Vagina (tissue), 2 donors: ENCODE measurements at regions not wholly inside any gene's neighbourhood (a gene's known extent, or its start where the extent isn't known, plus 50 kb on each side); places are given as distances from the start of the nearest gene placed in this dataset.

Source experiments
- DNase-seq, 2 donors: peaks; one replicate each; pipeline ENCODE4 v3.0.0-alpha.2; 2017; ENCODE audit errors: extremely low spot score in 2 of 2
- H3K27ac ChIP-seq: fragments of 200-600 bp; sonication (generic); one replicate; pipeline ENCODE4 v1.5.1; 2019
- H3K27me3 ChIP-seq: fragments of 200-600 bp; sonication (generic); one replicate; pipeline ENCODE4 v1.5.1; 2019
- H3K36me3 ChIP-seq, 2 donors: fragments of 200-600 bp; sonication (generic); one replicate each; pipeline ENCODE4 v1.5.1; 2017 to 2019
- H3K4me1 ChIP-seq: fragments of 200-600 bp; sonication (generic); one replicate; pipeline ENCODE4 v1.5.1; 2019
- H3K4me3 ChIP-seq, 2 donors: fragments of 200-600 bp; sonication (generic); 1 replicate in 1 of 2; 2 replicates in 1 of 2; pipeline ENCODE4 v1.5.1; 2016 to 2019
- H3K9me3 ChIP-seq: fragments of 200-600 bp; sonication (generic); one replicate; pipeline ENCODE4 v1.5.1; 2019
- POLR2A ChIP-seq, 2 donors: fragments of 450-650 bp; IDR thresholded peaks; one replicate each; pipeline ENCODE4 v1.6.1; 2017; ENCODE audit warnings: antibody characterized with exemption in 2 of 2, mild to moderate bottlenecking in 2 of 2, moderate library complexity in 2 of 2
- POLR2AphosphoS5 ChIP-seq, 2 donors: sonication (generic); formaldehyde crosslinking; IDR thresholded peaks; one replicate each; pipeline ENCODE4 v1.9.0; 2017; ENCODE audit warnings: antibody characterized with exemption in 2 of 2, mild to moderate bottlenecking in 2 of 2, low read depth in 1 of 2; ENCODE audit not compliant: insufficient read depth in 1 of 2
- intact Hi-C: fragments of 100-400 bp; cut with DNase I; formaldehyde crosslinking; loops from one replicate; pipeline ENCODE4 v1.15.1; 2023
- TF ChIP-seq, protein P1 (sequence below), 3 experiments: fragments of 450-650 bp in 2 of 3; fragments of 200-600 bp in 1 of 3; sonication (generic) in 1 of 3; IDR thresholded peaks; one replicate each; pipeline ENCODE4 v1.5.1; 2017 to 2019; ENCODE audit warnings: antibody characterized with exemption in 3 of 3, mild to moderate bottlenecking in 2 of 3, moderate library complexity in 2 of 3

DNA sequence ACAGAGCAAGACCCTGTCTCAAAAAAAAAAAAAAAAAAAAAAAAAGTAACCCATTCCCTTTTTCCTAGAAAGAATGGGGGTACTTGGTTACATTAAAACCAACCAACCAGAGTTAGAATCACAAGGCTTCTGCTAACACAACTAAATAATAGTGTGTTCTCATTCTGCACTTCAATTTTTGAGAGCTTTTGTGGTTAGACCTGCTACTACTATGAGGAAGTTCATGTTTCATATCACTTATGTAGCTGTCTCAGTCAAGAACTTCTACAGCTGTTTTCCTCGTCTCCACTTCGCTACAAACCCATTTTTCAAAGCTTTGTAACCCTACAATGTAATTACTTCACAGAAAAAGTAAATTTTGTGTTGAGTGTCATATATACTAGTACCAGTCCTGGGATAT lies 58.3 kb downstream of the PDHA2 start:
- no peak overlapping the region for H3K27ac ChIP-seq
- no peaks in the 10 kb centered on the region for H3K9me3 ChIP-seq
- TF ChIP-seq, protein P1, sequence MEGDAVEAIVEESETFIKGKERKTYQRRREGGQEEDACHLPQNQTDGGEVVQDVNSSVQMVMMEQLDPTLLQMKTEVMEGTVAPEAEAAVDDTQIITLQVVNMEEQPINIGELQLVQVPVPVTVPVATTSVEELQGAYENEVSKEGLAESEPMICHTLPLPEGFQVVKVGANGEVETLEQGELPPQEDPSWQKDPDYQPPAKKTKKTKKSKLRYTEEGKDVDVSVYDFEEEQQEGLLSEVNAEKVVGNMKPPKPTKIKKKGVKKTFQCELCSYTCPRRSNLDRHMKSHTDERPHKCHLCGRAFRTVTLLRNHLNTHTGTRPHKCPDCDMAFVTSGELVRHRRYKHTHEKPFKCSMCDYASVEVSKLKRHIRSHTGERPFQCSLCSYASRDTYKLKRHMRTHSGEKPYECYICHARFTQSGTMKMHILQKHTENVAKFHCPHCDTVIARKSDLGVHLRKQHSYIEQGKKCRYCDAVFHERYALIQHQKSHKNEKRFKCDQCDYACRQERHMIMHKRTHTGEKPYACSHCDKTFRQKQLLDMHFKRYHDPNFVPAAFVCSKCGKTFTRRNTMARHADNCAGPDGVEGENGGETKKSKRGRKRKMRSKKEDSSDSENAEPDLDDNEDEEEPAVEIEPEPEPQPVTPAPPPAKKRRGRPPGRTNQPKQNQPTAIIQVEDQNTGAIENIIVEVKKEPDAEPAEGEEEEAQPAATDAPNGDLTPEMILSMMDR (IDR thresholded peaks at IDR 0.05) = no peak
- TF ChIP-seq POLR2A (IDR thresholded peaks at IDR 0.05) (no peak), POLR2AphosphoS5 (IDR thresholded peaks at IDR 0.05; ENCODE audit: insufficient read depth in 1 of 2, low read depth in 1 of 2) (no peak)
- H3K4me3 ChIP-seq = no peak overlapping the region
- H3K36me3 ChIP-seq = no peaks in the 10 kb centered on the region
- no peaks in the 10 kb centered on the region for H3K27me3 ChIP-seq
- intact Hi-C loops = no loop called here
- H3K4me1 ChIP-seq = no peaks in the 10 kb centered on the region
- no peak for DNase-seq

DNA sequence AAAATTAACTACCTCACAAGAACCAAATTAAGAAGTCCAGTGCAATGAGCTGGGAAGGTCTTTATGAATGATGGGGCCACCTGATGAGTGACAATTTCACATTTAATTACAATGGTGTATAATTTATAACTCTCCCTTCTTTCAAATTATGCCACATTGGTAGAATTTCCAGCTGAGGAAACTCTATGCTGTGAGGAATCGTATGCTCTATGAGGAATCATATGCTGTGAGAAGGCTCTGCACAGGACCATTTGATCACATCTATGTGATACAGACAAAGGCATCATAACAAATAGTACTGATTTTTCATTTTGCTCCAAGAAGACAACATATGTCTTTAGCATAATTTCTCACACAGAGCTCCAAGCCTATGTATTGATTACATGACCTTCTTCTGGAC lies 69.3 kb downstream of the PDHA2 start:
- intact Hi-C loops = no loop called here
- H3K27me3 ChIP-seq = no peaks in the 10 kb centered on the region
- TF ChIP-seq POLR2AphosphoS5 (IDR thresholded peaks at IDR 0.05; ENCODE audit: insufficient read depth in 1 of 2, low read depth in 1 of 2) (no peak), POLR2A (IDR thresholded peaks at IDR 0.05) (no peak)
- TF ChIP-seq, protein P1 (IDR thresholded peaks at IDR 0.05) = no peak
- H3K4me3 ChIP-seq = no peak overlapping the region
- no peak overlapping the region for H3K27ac ChIP-seq
- no peaks in the 10 kb centered on the region for H3K36me3 ChIP-seq
- H3K4me1 ChIP-seq = no peaks in the 10 kb centered on the region
- DNase-seq = no peak
- no peaks in the 10 kb centered on the region for H3K9me3 ChIP-seq

DNA sequence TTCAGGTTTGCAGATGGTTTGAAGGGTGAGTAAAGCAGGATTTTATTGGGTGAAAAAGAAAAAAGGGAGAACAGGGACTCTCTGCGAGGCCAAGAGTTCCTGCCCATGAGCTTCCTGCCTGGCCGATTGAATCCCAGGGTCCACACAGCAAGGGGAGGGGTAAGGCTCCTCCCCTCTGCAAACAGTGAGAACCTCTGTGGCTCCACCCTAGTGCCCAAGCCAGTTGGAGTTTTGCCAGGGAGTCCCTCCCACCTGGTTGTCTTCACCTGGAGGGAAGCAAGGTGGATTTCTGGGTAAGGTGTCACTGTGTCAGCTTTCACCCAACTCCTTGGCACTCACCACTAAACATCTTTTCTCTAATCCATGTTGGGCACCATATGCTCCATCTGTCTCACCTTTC lies 70.9 kb downstream of the PDHA2 start:
- no peaks in the 10 kb centered on the region for H3K9me3 ChIP-seq
- no peaks in the 10 kb centered on the region for H3K4me1 ChIP-seq
- intact Hi-C loops = no loop called here
- no peaks in the 10 kb centered on the region for H3K36me3 ChIP-seq
- H3K4me3 ChIP-seq = no peak overlapping the region
- no peak for TF ChIP-seq POLR2AphosphoS5 (IDR thresholded peaks at IDR 0.05; ENCODE audit: insufficient read depth in 1 of 2, low read depth in 1 of 2)
- TF ChIP-seq, protein P1 (IDR thresholded peaks at IDR 0.05) = no peak
- no peak overlapping the region for H3K27ac ChIP-seq
- H3K27me3 ChIP-seq = no peaks in the 10 kb centered on the region
- no peak for DNase-seq

DNA sequence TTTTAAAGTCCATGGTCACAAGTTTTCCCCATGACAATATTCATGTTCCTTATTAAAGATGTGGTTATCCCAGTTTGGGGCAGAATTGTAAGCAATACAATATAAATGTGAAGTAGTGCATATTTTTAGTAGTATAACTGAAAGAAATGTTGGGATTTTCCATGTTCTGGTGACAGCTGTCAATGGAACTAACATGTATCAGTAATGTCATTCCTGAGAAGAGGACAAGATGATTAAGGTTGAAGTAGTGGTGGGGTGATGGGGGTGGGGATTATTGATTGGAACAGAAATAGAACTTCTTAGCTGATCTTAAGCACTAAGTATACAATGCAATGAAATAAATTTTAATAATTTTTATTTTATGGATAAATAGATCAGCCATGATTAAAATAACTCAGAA lies 81.6 kb downstream of the PDHA2 start:
- intact Hi-C loops = no loop called here
- Histone ChIP-seq H3K9me3 (no peaks in the 10 kb centered on the region), H3K36me3 (no peaks in the 10 kb centered on the region), H3K4me3 (no peak overlapping the region), H3K4me1 (no peaks in the 10 kb centered on the region), H3K27ac (no peak overlapping the region), H3K27me3 (no peaks in the 10 kb centered on the region)
- DNase-seq = no peak
- TF ChIP-seq POLR2AphosphoS5 (IDR thresholded peaks at IDR 0.05; ENCODE audit: insufficient read depth in 1 of 2, low read depth in 1 of 2) = no peak
- TF ChIP-seq POLR2A (IDR thresholded peaks at IDR 0.05) = no peak
- TF ChIP-seq, protein P1 (IDR thresholded peaks at IDR 0.05) = no peak

DNA sequence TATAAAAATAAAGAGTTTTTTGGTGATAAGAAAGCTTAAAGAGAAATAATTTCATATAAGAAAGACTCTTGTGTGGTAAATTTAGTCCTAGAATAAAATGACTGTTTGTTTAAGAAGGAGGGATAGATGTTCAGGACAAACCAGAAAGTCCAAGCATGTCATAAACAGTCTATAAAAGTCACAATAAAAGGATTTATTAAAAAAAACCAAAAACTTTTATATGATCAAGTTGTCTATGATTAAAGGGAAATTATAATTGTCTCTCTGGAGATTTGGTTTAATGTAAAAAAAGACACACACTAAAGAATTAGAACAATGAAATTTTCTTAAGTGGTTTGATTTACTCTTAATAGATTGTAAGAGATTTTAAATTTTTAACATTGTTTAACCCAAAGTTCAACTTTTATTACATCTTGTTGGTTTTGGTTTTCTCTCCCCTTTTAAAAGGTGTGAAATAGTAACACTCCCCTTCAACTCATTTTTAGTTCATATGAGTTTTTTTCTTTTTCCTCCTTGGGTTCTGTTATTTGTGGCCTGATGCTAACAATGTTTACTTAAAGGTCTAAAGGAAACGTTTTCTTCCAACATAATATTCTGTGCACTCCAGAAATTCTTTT lies 89.7 kb downstream of the PDHA2 start:
- no peaks in the 10 kb centered on the region for H3K36me3 ChIP-seq
- TF ChIP-seq POLR2A (IDR thresholded peaks at IDR 0.05) = no peak
- no peak for TF ChIP-seq POLR2AphosphoS5 (IDR thresholded peaks at IDR 0.05; ENCODE audit: insufficient read depth in 1 of 2, low read depth in 1 of 2)
- TF ChIP-seq, protein P1 (IDR thresholded peaks at IDR 0.05) = no peak
- no peak overlapping the region for H3K4me3 ChIP-seq
- H3K27ac ChIP-seq = no peak overlapping the region
- H3K27me3 ChIP-seq = no peaks in the 10 kb centered on the region
- no peak for DNase-seq
- H3K9me3 ChIP-seq = no peaks in the 10 kb centered on the region
- no peaks in the 10 kb centered on the region for H3K4me1 ChIP-seq
- intact Hi-C loops = no loop called here
